ENCODE measurements at regions not wholly inside any gene's neighbourhood (a gene's known extent, or its start where the extent isn't known, plus 50 kb on each side); places are given as distances from the start of the nearest gene placed in this dataset.

- TF ChIP-seq EZH2phosphoT487 (conservative IDR thresholded peaks at IDR 0.05; ENCODE audit: low read length) (no peak), CTCF (IDR thresholded peaks at IDR 0.05; ENCODE audit: insufficient read depth, low read length, poor library complexity, severe bottlenecking) (no peak)
- Histone ChIP-seq H3K9ac (ENCODE audit: low read length) (no peak overlapping the region), H3K27ac (ENCODE audit: low read depth, low read length) (no peak overlapping the region), H3K36me3 (ENCODE audit: low read length) (no peaks in the 10 kb centered on the region), H3F3A (ENCODE audit: insufficient read depth) (no peaks in the 10 kb centered on the region), H3K4me2 (ENCODE audit: low read depth, low read length, poor library complexity, severe bottlenecking) (no peak overlapping the region), H3K27me3 (ENCODE audit: low read length) (no peaks in the 10 kb centered on the region), H3K9me3 (ENCODE audit: insufficient read depth, low read length) (no peaks in the 10 kb centered on the region), H2AFZ (ENCODE audit: low read depth, low read length, severe bottlenecking) (no peak overlapping the region), H3K4me3 (ENCODE audit: insufficient read depth, low read length, poor library complexity, severe bottlenecking) (no peak overlapping the region), H3K9me2 (replicated peaks; ENCODE audit: insufficient read depth, low read length) (no peaks in the 10 kb centered on the region), H4K20me1 (ENCODE audit: low read depth, low read length) (no peaks in the 10 kb centered on the region), H3K79me2 (ENCODE audit: insufficient read depth, low read length) (no peaks in the 10 kb centered on the region)
Observed at GRCh38 chr2:56933976-56934375, 750.2 kb downstream of the CCDC85A start.

GRCh38 chr2:56934866-56935265 lies 751.1 kb downstream of the CCDC85A start:
- Histone ChIP-seq H3K9me2 (replicated peaks; ENCODE audit: insufficient read depth, low read length) (no peaks in the 10 kb centered on the region), H4K20me1 (ENCODE audit: low read depth, low read length) (no peaks in the 10 kb centered on the region), H3K36me3 (ENCODE audit: low read length) (no peaks in the 10 kb centered on the region), H3K79me2 (ENCODE audit: insufficient read depth, low read length) (no peaks in the 10 kb centered on the region), H3K4me3 (ENCODE audit: insufficient read depth, low read length, poor library complexity, severe bottlenecking) (no peak overlapping the region), H3K4me2 (ENCODE audit: low read depth, low read length, poor library complexity, severe bottlenecking) (no peak overlapping the region), H3F3A (ENCODE audit: insufficient read depth) (no peaks in the 10 kb centered on the region), H3K27ac (ENCODE audit: low read depth, low read length) (no peak overlapping the region), H3K9me3 (ENCODE audit: insufficient read depth, low read length) (no peaks in the 10 kb centered on the region), H3K27me3 (ENCODE audit: low read length) (no peaks in the 10 kb centered on the region), H3K9ac (ENCODE audit: low read length) (no peak overlapping the region), H2AFZ (ENCODE audit: low read depth, low read length, severe bottlenecking) (no peak overlapping the region)
- no peak for TF ChIP-seq CTCF (IDR thresholded peaks at IDR 0.05; ENCODE audit: insufficient read depth, low read length, poor library complexity, severe bottlenecking)
- TF ChIP-seq EZH2phosphoT487 (conservative IDR thresholded peaks at IDR 0.05; ENCODE audit: low read length): no peak

GRCh38 chr2:56940054-56940453 lies 756.3 kb downstream of the CCDC85A start:
- Histone ChIP-seq H3K4me3 (ENCODE audit: insufficient read depth, low read length, poor library complexity, severe bottlenecking) (no peak overlapping the region), H3K27me3 (ENCODE audit: low read length) (no peaks in the 10 kb centered on the region), H2AFZ (ENCODE audit: low read depth, low read length, severe bottlenecking) (no peak overlapping the region), H3K9me2 (replicated peaks; ENCODE audit: insufficient read depth, low read length) (no peaks in the 10 kb centered on the region), H3K27ac (ENCODE audit: low read depth, low read length) (no peak overlapping the region), H4K20me1 (ENCODE audit: low read depth, low read length) (no peaks in the 10 kb centered on the region), H3K9ac (ENCODE audit: low read length) (no peak overlapping the region), H3K9me3 (ENCODE audit: insufficient read depth, low read length) (no peaks in the 10 kb centered on the region), H3K36me3 (ENCODE audit: low read length) (no peaks in the 10 kb centered on the region), H3K79me2 (ENCODE audit: insufficient read depth, low read length) (no peaks in the 10 kb centered on the region), H3F3A (ENCODE audit: insufficient read depth) (no peaks in the 10 kb centered on the region), H3K4me2 (ENCODE audit: low read depth, low read length, poor library complexity, severe bottlenecking) (no peak overlapping the region)
- TF ChIP-seq CTCF (IDR thresholded peaks at IDR 0.05; ENCODE audit: insufficient read depth, low read length, poor library complexity, severe bottlenecking) (no peak), EZH2phosphoT487 (conservative IDR thresholded peaks at IDR 0.05; ENCODE audit: low read length) (no peak)

Measured in SU-DHL-6 (cell line).